ENCODE measurements at regions not wholly inside any gene's neighbourhood (a gene's known extent, or its start where the extent isn't known, plus 50 kb on each side); places are given as distances from the start of the nearest gene placed in this dataset.
"Not testable (repeated sequence)": the region's sequence is repeated elsewhere in the genome, so short reads cannot be mapped to it uniquely, and the experiment has no call there.

DNA sequence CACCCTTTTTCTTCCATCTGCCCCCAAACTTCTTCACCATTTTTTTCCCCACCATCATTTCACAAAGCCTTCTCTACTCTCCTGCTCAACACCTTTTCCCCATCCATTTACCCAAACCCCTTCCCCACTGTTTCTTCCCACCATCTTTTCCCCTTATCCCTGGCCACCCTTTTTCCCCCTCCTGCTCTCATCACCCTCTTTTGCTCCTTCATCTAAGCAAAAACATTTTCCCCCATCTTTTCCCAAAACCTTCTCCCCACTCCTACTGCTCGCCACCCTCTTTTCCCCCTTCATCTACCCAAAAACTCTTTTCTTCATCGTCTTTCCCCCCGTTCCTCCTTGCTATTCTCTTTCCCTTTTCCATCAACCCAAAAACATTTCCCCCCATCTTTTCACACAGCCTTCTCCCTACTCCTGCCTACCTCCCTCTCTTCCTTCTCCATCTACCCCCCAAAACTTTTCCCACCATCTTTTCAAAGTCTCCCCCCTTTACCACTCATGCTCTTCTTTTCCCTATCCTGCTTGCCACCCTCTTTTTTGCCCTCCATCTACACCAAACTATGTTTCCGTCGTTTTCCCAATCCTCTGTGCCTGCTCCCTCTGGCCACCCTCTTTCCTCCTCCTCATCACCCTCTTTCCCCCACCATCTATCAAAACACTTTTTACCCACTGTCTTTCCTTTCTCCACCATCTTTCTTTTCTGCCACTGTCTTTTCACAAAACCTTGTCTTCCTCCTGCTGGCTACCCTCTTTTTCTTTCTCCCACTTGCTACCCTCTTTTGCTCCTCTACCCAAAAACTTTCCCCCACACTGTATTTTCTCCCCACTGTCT is 205.8 kb upstream of the WSB1 start:
- H3K4me3 ChIP-seq (replicated peaks in 1 of 4; ENCODE audit: control extremely low read depth in 1 of 4, insufficient read depth in 1 of 4, low read depth in 3 of 4, low read length in 4 of 4), result no peak overlapping the region
- H4K20me1 ChIP-seq (ENCODE audit: control insufficient read depth, extremely low read depth, insufficient read depth, low read length), result no peaks in the 10 kb centered on the region
- no peaks in the 10 kb centered on the region for H3K9me3 ChIP-seq (ENCODE audit: control insufficient read depth, insufficient read depth, low read depth, low read length)
- no peaks in the 10 kb centered on the region for H3K36me3 ChIP-seq (ENCODE audit: control insufficient read depth, insufficient read depth, low read length)
- no peaks in the 10 kb centered on the region for H3K27me3 ChIP-seq (ENCODE audit: control insufficient read depth, insufficient read depth, low read length)
- H3K79me2 ChIP-seq (ENCODE audit: control insufficient read depth, insufficient read depth, low read length), result no peaks in the 10 kb centered on the region
- H3K9ac ChIP-seq (ENCODE audit: insufficient read depth, low read length), result no peak overlapping the region
- H3K27ac ChIP-seq (ENCODE audit: insufficient read depth, low read length), result no peak overlapping the region
- H2AFZ ChIP-seq (ENCODE audit: low read length), result no peak overlapping the region
- no peak for TF ChIP-seq EZH2 (IDR thresholded peaks at IDR 0.05; ENCODE audit: low read length, missing control alignments)
- TF ChIP-seq, protein P1, sequence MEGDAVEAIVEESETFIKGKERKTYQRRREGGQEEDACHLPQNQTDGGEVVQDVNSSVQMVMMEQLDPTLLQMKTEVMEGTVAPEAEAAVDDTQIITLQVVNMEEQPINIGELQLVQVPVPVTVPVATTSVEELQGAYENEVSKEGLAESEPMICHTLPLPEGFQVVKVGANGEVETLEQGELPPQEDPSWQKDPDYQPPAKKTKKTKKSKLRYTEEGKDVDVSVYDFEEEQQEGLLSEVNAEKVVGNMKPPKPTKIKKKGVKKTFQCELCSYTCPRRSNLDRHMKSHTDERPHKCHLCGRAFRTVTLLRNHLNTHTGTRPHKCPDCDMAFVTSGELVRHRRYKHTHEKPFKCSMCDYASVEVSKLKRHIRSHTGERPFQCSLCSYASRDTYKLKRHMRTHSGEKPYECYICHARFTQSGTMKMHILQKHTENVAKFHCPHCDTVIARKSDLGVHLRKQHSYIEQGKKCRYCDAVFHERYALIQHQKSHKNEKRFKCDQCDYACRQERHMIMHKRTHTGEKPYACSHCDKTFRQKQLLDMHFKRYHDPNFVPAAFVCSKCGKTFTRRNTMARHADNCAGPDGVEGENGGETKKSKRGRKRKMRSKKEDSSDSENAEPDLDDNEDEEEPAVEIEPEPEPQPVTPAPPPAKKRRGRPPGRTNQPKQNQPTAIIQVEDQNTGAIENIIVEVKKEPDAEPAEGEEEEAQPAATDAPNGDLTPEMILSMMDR (conservative IDR thresholded peaks at IDR 0.05 in 1 of 2, IDR thresholded peaks at IDR 0.05 in 1 of 2; ENCODE audit: low read depth in 1 of 2, low read length in 2 of 2), result no peak
- no peak overlapping the region for H3K4me2 ChIP-seq (ENCODE audit: extremely low read depth, insufficient read depth, low read length)
- H3K4me1 ChIP-seq (ENCODE audit: control insufficient read depth, extremely low read depth, insufficient read depth, low read length), result no peaks in the 10 kb centered on the region
- DNase-seq (ENCODE audit: low read depth in 2 of 2), result no peak

DNA sequence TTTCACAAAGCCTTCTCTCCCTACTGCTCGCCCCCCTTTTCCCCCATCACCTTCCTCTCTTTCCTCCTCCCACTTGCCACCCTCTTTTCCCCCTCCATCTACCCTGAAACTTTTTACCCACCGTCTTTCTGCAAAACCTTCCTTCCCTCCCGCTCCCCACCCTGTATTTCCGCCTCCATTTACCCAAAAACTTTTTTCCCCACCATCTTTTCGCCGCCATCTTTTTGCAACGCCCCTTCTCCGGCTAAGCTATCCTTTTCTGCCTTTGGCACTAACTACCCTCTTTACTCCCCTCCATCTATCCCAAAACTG is 205.2 kb upstream of the WSB1 start:
- H3K4me1 ChIP-seq (ENCODE audit: control insufficient read depth, extremely low read depth, insufficient read depth, low read length), result no peaks in the 10 kb centered on the region
- no peak overlapping the region for H3K27ac ChIP-seq (ENCODE audit: insufficient read depth, low read length)
- no peak overlapping the region for H3K4me3 ChIP-seq (replicated peaks in 1 of 4; ENCODE audit: control extremely low read depth in 1 of 4, insufficient read depth in 1 of 4, low read depth in 3 of 4, low read length in 4 of 4)
- no peak overlapping the region for H3K4me2 ChIP-seq (ENCODE audit: extremely low read depth, insufficient read depth, low read length)
- no peak overlapping the region for H2AFZ ChIP-seq (ENCODE audit: low read length)
- H3K9me3 ChIP-seq (ENCODE audit: control insufficient read depth, insufficient read depth, low read depth, low read length), result no peaks in the 10 kb centered on the region
- H3K9ac ChIP-seq (ENCODE audit: insufficient read depth, low read length), result no peak overlapping the region
- DNase-seq (ENCODE audit: low read depth in 2 of 2), result no peak
- H3K36me3 ChIP-seq (ENCODE audit: control insufficient read depth, insufficient read depth, low read length), result no peaks in the 10 kb centered on the region
- no peaks in the 10 kb centered on the region for H3K79me2 ChIP-seq (ENCODE audit: control insufficient read depth, insufficient read depth, low read length)
- no peaks in the 10 kb centered on the region for H3K27me3 ChIP-seq (ENCODE audit: control insufficient read depth, insufficient read depth, low read length)
- TF ChIP-seq, protein P1 (conservative IDR thresholded peaks at IDR 0.05 in 1 of 2, IDR thresholded peaks at IDR 0.05 in 1 of 2; ENCODE audit: low read depth in 1 of 2, low read length in 2 of 2), result no peak
- TF ChIP-seq EZH2 (IDR thresholded peaks at IDR 0.05; ENCODE audit: low read length, missing control alignments), result no peak
- H4K20me1 ChIP-seq (ENCODE audit: control insufficient read depth, extremely low read depth, insufficient read depth, low read length), result no peaks in the 10 kb centered on the region

DNA sequence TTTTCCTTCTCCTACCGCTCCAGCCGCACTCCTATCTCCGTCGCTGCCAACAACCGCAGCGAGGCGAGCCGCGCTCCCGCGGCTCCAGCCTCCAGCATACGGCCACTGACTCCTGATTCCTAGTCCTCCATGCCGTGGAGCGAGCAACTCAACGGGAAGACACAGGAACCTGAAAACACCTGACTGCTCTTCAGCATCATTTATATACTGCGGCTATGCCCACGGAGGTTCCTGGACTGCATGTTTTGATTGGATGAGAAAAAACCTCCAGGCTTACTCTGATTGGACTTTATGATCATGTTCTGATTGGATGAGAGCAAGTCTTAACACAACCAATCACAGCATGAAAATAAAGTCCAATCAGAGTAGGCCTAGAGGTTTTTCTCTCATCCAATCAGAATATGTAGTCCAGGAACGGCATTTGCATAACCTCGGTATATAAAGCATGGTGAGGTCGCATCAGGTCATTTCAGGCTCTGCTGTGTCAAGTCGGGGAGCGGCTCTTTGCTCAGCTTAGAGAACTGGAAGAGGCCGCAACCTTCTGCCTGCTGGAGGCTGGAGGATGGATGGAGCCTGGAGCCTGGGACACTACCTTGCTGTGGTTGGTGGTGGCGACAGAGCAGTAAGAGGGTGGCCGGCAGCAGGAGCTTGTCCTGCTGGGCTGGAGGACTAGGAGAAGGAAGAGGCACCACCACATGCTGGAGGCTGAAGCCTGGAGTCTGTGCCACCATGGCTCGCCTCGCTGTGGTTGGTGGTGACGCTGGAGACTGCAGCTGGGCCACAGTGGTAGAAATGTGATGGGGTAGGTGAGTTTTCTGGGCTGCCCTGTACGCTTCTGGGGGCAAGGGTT is 204.6 kb upstream of the WSB1 start:
- H3K27ac ChIP-seq (ENCODE audit: insufficient read depth, low read length); H3K9me3 ChIP-seq (ENCODE audit: control insufficient read depth, insufficient read depth, low read depth, low read length); H4K20me1 ChIP-seq (ENCODE audit: control insufficient read depth, extremely low read depth, insufficient read depth, low read length); H3K79me2 ChIP-seq (ENCODE audit: control insufficient read depth, insufficient read depth, low read length); H2AFZ ChIP-seq (ENCODE audit: low read length); H3K9ac ChIP-seq (ENCODE audit: insufficient read depth, low read length); H3K27me3 ChIP-seq (ENCODE audit: control insufficient read depth, insufficient read depth, low read length); H3K4me2 ChIP-seq (ENCODE audit: extremely low read depth, insufficient read depth, low read length); H3K4me1 ChIP-seq (ENCODE audit: control insufficient read depth, extremely low read depth, insufficient read depth, low read length); H3K4me3 ChIP-seq (replicated peaks in 1 of 4; ENCODE audit: control extremely low read depth in 1 of 4, insufficient read depth in 1 of 4, low read depth in 3 of 4, low read length in 4 of 4); DNase-seq (ENCODE audit: low read depth in 2 of 2); H3K36me3 ChIP-seq (ENCODE audit: control insufficient read depth, insufficient read depth, low read length): not testable (repeated sequence)

All from fibroblast of lung (primary cell).